GM21367 (cell line): ENCODE measurements at regions not wholly inside any gene's neighbourhood (a gene's known extent, or its start where the extent isn't known, plus 50 kb on each side); places are given as distances from the start of the nearest gene placed in this dataset.

Source experiments
- ATAC-seq: cut with Tn5 transposase; IDR thresholded peaks from one replicate; pipeline ENCODE4 v1.9.1; 2021; ENCODE audit not compliant: unreplicated experiment

DNA sequence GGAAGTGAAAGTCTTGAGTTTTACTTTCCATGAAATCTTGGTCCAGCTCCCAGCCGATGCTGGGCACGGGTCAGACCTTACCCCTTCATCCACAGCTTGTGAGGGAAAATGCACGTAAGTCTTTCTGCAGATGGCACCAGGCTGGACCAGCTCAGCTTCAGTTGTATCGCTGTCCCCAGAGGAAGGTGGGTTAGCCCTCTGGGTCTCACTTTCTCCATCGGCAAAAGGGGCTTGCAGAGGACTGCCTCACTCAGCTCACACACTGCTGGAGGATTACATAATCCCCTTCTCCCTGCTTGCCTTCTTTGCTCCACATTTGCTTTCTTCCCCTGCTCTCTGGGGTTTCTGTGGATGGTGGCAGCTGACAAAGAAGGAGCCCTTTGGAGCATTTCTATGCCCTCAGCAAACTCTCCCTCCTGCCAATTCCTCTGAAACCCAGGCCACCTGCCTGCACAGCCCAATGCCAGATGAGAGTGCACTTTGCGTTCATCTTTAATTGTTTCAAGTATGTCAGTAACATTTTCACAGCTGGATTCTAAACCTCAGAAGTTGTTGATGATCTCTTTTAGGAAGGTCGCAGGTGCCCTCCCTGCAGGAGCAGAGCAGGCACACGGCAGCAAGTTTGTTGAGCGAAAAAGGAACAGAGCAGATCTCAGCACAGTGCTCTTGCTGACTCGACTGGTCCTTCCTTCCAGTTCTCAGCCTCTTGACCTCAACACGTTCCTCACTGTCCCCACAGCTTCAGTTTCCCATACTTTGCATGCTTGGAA is 155.6 kb upstream of the GLI2 start:
- no peak for ATAC-seq

DNA sequence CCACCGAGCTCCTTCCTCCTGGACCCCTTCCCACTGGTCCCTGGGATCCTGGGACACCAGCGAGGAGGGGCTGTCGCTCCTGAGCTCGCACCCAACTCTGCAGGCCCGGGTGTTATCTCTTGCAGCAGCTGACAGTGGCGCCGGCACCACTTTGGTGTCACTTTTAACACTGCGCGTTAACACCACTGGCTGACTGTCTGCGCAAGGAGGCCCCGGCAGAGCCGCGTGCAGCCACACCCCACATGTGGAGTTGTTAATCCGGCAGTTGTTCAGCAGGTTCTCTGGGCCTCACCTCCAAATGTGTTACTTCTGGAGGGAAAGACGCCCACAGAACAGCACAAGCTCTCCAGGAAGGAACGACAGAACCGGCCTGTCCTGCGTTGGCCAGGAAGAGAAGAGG is 155.0 kb upstream of the GLI2 start:
- no peak for ATAC-seq

DNA sequence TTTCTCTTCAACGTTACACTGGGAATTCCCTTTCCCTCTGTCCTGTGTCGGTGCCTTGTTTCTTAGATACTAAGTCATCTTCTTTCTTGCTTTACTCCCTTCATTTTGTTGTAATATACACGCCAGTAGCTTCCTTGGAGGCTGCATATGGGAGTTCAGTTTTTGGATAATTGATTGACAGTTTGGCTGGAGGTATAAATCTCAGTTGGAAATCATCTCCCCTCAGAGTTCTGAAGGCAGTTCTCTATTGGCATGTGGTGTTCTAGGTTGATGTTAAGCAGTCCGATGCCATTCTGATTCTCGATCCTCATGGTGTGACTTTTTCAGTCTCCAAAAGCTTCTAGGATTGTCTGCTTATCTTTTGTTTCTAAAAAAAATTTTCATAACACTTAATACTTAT is 152.5 kb upstream of the GLI2 start:
- ATAC-seq: no peak

DNA sequence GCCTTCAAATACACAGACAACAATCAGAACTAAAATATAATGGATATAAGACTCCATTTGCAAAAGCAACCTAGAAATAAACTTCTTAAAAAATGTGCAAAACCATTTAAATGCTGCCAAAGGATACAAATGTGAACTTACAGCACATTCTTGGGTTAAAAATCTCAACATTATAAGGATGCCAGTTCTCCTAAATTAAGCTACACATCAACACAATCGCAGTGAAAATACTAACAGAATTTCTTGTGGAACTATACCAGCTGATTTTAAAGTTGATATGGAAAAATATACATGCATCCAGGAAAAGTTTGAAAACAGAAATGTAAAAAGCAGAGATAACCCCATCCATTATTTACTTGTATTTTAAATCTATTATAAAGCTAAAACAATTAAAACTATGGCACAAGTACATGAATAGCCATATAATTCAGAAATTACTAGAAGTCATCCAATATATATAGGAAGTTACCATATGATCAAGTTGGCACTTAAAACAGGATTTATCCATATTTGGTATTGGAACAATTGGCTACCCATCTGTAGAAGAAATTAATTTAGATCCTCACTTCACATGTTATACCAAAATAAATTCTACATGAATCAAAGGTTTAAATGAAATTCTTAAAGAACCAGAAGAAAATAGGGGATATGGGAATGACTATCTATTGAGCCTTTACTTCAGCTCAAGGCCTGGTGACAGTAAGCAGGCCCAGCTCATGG is 151.7 kb upstream of the GLI2 start:
- no peak for ATAC-seq

DNA sequence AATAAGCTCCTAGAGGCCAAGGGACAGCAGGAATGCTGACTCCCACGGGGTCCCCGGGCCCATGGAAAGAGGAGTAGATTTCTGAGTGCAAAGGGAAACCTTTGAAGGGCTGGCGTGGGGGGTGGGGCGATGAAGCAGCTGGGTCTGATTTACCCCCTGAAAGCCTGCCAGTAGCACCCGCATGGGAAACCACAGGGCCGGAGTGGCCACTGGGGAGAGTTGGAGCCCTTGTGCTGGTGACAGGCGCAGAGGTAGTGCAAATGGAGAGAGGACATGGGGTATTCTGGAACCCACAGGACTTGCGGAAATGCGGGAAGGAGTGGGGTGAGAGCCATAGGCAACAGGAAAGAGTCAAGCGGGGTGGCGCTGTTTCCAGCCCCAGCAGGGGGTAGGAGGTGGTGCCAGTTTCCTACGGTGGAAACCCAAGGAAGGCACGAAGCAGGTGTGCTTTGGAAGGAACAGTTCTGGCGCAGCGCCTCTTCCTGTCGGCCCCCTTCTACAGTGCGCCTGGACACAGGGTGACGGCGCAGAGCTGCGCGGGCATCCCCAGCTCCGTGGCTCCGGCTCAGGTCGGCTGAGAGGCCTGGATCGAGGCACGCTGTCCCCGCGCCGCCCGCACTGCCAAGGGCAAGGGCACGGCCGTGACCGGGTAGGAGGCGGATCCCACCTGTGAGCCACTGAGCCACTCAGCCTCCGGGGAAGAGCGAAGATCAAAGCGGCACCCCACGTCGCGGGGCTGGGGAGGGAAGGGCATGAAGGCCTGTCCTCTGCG is 149.0 kb upstream of the GLI2 start:
- ATAC-seq: no peak

DNA sequence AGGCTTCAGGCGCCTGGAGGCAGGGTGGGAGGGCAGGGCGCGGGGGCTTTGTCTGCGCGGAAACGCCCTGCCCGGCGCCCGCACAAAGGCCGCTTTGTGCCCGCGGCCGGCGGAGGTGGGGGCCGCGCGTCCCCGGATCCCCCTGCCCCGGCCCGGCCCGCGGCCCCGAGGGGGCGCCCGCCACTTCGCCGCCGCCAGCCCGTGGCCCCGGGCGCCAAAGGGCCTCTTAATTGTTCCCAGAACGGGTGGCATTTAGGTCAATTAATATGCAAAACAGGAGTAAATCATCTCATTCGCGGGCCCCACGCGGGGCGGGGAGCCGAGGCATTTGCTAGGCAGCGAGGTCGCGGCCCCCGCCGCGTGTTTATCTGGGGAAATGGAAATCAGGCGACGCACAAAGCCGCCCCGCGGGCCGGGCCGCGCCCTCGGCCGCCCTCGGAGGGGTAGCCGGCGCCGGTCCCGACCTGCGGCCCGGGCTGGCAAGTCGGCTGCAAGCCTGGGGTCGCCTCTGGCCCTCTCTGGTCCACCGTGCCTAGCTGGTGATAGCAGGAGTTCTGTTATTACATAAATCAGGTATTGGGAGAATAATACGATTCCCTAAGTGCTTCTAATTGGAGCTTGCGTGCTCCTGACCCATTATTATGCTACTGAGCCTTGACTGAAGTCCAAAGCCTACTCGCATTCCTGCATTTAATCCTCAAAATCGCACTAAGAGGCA is 148.2 kb upstream of the GLI2 start:
- no peak for ATAC-seq

DNA sequence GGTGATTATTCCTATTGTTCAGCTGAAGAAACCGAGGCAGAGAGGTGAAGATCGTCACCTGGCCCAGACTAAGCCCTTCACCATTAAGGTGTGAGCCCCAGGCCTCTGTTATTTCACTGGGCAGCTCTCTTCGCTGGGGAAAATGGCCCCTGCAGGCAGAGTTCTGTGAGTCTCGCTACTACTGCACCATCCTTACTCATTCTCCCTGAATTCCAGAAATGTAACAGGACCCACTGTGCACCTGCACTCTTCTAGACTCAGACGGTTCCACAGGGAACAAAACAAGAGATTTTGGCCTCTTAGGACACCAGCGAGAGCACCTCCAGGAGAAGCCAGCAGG is 147.7 kb upstream of the GLI2 start:
- ATAC-seq: no peak

DNA sequence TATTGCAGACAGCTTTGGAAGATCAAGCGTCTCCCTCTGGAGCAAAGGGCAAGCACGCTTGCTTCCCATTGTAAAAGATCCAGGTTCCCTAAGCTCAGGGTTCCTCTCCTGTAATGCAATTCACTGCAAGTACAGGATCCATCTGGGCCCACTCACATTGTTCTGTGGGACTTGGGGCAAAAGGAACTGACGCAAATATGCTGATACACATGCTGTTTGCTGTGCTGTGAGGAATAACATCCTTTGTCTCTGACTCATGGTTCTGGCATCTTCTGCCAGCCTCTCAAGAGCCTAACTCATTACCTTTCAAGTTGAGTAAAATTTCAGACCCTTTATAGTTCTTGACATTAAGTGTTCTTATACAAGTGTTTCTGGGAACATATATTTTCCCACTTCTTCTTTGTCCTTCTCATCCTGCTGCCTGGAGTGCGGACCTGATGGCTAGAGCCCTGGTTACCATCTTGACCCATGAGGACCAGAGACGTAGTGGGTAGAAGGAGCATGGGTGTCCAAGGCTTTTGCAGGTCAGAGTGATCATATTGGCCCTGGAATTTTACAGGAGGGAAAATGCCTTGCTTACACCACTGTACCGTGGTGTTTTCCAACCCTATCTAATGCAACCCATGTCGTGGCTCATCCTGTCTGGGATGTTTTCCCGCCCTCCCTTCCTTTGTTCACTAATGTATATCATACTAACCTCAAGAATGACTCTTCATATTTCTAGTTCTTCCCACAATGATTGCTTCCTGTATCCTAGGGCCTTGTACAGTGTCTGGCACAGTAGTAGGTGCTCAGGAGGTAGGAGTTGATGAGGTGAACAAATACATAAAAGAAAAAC is 145.7 kb upstream of the GLI2 start:
- ATAC-seq: no peak

DNA sequence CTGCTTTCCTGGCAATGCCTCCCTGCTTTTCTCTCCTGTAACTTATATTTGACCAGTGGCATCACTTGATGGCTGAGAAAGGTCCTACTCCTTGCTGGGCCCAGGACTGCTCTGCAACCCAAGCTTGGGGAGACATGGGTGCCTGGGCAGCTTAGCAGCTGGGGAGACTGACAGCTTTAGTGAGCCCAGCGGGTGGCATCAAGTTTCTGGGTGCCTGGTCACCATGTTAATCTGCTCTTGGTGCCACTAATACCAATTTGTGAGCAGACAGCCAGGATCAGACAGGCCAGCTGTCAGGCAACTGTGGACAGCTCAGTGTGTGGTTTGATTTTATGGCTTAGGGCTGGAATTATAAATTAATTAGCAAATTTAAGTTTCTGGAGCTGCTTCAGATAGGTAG is 144.8 kb upstream of the GLI2 start:
- no peak for ATAC-seq

DNA sequence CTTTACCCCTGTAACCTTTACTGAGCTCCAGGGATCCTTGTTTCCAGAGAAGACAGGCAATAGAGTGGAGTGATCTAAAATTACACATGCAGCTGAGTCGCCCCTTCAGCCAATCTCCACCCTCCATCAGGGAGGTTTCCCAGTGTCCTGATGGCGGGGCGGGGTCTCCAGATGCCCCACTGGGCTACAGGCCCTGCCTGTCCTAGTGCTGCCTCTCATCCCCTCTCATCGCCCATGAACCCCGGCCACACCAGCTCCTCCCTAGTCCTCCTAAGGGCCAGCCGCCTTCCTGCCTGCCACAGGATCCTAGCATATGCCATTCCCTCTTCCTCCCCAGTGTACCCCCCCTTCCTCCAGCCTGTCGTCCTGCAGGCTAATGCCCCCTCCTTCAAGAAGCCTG is 144.1 kb upstream of the GLI2 start:
- ATAC-seq: no peak

DNA sequence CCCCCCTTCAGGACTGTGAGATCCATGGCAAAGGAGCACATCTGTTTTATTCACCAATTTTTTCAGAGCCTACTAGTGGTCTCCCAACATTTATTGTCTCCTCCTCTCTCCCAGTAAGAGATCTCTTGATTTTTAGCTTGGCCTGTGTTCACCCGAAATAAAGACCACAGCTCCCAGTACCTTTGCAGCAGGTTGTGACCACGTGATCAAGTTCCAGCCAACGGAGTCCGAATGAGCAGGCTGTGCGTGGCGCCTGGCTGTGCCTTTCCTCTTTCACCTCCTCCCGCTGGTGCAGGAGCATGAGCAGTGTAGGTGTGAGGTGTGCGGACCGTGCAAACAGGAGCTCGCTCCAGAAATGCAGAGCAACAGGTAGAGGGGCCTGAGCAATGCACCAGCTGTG is 143.6 kb upstream of the GLI2 start:
- no peak for ATAC-seq

DNA sequence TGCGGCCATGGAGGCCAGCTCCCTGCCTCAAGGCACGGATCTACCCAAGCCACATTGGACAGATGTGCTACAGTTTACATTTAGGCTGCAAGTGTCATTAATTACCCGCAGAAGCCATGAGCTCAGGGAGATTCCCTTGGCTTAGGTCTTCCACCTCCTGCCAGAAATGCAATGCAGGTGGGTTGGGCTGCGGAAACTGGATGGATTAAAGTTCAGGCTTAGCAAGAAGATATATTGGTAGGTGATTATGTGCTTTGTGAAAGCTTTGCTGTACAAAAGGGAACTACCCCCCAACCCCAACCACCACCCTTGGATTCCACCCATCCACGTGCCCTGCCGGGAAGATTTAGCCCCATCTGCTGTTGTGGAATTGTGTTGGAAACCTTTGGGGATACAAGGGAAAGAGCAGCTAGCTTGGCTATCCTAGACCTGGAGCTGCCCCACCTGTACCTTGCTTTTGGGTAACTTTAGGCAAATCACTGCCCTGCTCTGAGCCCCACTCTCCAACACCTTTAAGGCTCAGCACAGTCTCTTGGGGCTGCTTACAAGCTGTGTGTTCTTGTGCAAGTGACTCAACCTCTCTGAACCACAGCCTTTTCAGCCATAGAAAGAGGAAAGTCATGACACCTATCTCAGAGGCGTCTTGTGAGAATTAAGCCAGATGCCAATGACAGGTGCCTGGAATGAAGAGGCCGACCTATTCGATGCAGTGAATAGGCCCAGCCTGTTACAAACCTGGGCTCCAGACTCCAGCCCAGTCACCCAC is 141.6 kb upstream of the GLI2 start:
- ATAC-seq: no peak

DNA sequence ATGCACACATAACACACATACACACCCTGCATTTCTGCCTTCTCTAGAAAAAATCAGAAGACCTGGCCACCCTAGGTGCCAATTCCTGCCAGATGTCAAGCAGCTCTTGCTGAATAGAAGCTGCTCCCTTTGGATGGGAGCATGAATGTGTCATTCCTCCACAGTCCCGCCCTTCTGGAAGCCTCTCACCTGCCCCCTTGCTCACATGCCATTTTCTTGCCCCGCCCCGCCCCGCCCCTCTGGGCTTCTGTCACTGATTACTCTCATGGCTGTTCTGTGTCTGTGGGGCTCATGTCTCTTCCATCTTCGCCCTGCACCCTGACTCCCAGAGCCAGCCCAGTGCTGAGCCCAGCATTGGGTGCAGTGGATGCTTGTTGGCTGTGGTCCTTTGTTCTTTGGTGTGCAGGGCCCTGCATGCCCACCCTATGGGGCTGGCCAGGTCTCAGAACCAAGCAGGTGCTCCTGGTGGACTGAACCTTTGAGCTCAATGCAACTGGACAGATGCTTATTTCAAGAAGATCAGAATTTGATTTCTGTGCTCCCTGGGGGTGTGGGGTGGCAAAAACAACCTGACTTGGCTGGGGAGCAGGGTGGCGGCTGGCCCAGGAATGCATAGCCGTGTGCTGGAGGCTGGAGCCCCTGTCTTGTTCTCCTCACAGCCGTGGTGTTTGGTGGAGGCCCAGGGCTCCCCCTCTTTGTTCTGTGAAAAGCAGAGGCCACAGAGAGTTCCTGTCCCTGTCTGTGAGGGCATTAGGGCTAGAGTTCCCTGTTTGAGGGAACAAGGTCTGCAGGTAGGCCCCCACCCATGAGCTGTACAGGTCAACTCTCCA is 140.6 kb upstream of the GLI2 start:
- no peak for ATAC-seq

DNA sequence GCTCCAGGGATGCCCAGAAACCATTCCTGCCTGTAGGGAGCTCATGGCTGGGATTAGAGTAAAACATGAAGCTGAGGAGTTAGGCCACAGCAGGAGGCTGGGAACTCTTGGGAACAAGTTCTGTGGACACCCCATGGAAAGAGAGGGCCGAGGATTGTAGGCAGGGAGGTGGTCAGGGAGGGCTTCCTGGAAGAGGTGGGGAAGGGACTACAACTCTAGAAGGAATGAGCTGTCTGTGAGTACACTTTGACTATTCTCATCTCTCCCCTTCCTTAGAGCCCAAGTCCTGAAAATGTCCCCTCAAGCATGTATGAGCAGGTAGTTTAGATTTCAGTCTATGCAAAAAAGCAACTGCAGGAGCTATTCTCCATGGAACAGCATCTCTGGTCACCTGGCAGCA is 139.9 kb upstream of the GLI2 start:
- ATAC-seq: no peak

DNA sequence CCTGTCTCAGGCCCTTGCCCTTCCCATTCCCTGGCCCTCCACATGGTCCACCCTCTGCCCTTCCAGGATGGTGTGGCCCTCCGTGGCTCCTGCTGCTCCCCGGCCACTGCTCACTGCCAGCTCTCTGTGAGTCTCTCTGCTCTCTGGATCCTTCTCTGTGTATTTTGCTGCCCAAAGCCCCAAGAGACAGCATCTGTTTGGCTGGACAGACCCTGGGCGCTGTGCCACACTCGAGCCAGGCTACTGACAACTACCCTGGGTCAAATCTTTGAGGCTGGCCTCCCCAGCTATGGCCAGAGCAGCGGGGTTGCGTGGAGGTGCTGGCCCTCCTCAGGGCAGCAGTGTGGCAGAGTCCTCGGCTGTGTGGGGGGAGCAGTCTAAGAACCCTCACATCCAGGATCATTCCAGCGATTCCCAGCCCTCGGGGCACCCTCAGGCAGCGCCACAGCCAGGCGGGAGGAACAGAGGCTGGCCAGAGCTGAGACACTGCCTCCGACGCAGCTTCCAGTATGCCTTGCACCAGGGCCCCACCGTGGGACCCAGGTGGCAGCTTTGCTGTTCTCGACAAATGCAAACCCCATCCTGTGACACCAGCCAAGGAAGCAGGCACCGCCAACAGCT is 139.4 kb upstream of the GLI2 start:
- ATAC-seq: no peak

DNA sequence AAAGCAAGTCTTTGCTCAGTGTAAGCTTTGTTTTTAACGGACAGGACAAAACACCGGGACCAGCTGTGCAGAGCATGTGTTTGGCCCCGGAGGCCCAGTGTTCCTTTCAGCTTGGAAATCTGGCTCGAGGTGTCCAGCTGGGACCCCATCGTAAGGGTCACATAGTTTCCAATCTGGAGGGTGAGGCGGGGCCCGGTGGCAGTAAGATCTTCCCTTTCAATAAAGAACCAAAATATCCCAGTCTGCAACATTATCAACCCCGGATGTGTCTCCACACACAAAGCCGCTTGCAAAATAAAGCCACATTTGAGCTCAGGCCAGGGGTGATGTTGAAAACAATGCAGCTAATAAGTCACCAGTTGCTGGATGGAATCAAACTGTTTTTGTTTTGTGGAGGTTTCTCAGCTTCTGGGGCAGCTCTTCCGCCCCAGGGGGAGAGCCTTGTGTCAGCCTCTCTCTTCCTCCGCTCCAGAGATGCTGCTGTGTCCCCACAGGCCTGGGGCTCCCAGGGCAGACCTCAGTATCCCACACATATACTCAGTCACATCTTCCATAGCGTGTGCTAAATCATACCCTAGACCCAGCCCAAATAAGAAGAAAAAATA is 138.6 kb upstream of the GLI2 start:
- ATAC-seq: no peak

DNA sequence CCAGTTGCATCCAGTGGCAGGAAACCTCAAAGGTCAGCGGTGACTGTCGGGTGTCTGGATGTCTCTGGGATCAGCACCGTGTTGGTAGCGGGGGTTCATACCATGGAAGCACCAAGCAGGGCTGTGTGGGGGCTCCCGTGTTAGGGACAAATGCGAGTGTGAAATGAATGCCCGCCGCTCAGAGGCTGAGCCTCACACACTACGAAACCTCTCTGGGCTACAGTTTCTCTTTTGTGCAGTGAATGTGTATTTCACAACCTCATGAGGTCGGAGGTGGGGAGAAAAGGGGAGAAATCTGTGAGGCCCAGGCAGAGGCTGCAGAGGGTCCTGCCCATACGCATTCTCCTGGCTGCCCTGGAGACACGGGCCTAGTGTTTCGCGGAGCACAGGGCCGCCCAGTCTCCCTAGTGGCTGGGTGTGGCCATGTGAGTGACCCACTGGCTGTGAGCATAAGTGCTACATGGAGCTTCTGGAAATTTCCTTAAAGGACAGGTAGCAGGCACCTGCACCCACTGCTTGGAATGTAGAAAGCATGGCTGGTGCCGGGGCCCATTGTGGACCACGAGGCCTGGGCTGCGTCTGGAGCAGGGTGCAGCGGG is 138.0 kb upstream of the GLI2 start:
- no peak for ATAC-seq

DNA sequence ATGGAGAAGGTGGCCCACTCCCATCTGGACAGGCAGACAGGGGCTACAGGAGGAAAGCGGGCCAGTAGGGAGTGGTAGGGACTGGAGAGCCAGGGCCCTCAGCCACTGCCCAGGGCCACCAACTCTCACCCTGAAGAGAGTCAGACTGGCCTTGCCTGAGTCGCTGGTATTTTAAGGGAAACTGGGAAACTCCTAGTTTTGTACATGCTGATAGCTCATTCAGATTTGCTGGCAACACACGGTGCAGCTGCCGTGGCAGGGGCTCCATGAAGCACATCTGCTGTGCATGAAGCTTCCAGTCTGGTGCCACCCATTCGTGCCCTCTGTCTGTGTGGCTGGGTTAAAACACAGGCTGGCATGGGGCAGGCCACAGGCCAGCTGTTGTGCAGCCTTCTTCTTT is 137.3 kb upstream of the GLI2 start:
- ATAC-seq: no peak
